GM19023 (cell line): ENCODE measurements at regions not wholly inside any gene's neighbourhood (a gene's known extent, or its start where the extent isn't known, plus 50 kb on each side); places are given as distances from the start of the nearest gene placed in this dataset.

Experiments used
- ATAC-seq: cut with Tn5 transposase; IDR thresholded peaks from one replicate; pipeline ENCODE4 v1.9.1; 2021; ENCODE audit warnings: mild to moderate bottlenecking, moderate library complexity; ENCODE audit not compliant: unreplicated experiment

DNA sequence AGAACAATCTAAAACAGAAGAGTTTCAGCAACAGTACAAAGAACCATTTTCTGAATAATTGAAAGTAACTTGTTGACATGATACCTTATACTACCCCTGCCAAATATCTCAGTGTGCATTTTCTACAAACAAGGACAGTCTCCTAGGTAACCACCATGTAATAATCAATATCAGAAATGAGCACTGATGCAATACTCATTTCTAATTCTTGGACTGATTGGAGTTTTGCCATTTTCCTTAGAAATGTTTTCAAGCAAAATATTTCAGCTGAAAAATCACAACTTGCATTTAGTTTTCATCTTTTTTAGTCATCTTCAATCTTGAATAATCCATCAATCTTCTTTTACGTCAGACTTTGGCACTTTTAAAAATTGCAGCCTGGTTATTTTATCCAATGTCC is 420.2 kb downstream of the CDC14C start:
- ATAC-seq, result no peak

DNA sequence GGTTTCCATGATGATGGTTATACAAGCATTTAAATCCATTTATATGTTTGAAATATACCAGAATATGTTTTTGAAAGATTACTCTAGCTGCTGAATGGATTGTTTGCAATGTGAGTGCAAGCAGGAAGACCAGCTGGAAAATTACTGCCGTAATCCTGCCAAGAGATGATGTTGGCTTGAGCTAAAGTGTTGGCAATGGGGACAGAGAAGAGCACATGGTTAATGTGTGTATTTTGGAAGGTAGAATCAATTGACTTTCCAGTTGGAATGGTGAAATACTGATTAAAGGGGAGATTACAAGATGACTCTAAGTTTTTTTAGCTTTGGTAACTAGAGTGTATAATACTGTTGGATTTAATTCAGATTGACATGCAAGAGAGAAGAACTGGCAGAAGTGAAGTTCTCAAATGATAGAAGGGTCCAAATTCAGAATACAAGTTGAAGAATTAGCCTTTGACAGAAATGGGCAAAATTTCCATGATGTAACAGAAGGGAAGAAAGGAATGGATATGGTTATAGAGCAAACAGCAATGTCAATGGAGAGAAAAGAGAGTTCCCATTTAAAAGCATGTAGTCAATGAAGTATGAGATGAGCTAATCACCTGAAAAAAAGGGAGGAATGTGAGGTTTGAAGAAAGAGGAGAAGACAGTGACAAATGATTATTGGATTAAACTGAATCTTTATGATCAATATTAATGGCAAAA is 422.0 kb downstream of the CDC14C start:
- no peak for ATAC-seq

DNA sequence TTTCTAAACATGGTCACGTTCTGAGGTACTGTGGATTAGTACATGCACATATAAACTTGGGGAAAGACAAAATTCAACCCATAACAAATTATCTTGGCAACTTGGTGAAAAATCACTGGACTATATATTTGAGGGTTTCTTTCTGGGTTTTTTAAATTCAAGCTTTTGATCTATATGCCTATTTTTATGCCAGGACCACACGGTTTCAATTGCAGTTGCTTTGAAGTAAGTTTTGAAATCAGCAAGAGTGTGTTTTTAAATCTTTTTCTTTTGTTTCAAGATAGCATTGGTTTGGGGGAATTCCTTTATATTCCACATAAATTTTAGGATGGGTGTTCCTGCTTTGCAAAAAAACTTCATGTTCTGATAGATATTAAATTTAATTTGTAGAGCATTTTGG is 406.4 kb upstream of the VWC2 start:
- no peak for ATAC-seq

DNA sequence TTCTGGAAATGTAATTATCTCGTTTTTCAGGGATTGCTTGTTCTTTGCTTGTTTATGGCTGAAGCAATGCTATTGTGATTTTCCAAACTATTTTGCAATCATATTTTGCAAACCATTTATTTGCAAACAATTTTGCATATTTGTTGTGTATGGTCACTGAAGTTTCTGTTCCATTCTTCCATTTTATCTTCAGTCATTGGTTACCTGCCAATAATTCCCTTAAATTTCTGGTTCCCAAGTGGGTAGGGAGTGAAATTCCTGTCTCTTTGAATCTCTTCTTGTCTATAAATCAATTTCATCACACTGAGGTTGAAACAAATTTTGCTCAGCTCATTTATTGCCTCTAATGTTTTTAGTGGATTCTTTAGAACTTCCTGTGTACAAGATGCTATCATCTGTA is 401.7 kb upstream of the VWC2 start:
- no peak for ATAC-seq

- ATAC-seq, result no peak
Measured at GRCh38 chr7:49376817-49377375, 396.5 kb upstream of the VWC2 start.

DNA sequence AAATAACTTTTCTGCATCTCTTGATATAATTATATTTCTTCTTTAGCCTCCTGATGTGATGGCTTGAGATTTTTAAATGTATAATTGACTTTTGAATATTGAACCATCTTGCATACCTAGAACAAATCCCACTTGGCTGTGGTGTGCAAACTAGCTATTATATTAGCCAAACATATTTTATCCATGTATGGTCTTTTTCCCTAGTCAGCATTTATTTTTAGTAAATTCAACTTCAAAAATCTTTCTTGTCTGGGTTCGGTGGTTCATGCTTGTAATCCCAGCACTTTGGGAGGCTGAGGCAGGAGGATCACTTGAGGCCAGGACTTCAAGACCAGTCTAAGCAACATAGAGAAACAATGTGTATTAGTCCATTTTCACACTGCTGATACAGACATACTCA is 386.6 kb upstream of the VWC2 start:
- ATAC-seq, result no peak

- no peak for ATAC-seq
Measured at GRCh38 chr7:49389871-49390479, 383.5 kb upstream of the VWC2 start.

GRCh38 chr7:49396229-49396628 is 377.2 kb upstream of the VWC2 start:
- ATAC-seq, result no peak

DNA sequence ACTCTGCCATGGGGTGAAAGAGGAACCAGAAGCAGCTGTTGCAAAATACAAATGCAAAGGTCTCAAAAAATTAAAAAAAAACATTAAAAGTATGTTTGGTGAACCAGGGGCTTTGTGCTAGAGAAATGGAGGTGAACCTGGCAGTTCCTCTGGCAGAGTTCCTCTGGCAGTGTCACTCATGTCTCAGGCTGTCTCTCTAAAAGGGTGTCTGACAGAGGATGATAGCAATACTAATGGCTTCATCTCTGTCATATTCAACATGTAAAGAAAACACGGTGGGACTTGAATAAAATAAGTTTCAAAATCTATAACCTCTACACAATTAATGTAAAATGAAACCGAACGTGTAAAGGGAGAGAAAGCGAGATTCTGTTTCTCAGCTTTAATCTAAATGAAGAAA is 375.7 kb upstream of the VWC2 start:
- no peak for ATAC-seq

DNA sequence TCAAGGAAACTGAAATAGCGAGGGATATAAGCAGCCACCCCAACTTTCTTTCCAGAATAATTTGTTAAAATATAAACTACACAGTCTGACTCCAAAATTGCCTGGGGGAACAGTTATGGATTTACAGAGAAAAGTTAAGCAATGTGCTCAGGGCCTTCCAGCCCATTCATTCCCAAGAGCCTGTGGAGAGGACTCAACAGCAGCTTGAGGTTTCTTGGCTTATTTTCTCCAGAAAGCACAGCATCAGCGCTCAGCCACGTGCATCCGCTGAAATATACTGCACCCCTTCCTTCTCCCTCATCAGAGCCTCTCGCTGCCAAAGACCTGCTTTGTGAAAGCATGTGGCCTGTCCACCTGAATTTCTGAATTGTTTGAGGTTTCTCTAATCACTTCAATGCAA is 375.2 kb upstream of the VWC2 start:
- no peak for ATAC-seq

DNA sequence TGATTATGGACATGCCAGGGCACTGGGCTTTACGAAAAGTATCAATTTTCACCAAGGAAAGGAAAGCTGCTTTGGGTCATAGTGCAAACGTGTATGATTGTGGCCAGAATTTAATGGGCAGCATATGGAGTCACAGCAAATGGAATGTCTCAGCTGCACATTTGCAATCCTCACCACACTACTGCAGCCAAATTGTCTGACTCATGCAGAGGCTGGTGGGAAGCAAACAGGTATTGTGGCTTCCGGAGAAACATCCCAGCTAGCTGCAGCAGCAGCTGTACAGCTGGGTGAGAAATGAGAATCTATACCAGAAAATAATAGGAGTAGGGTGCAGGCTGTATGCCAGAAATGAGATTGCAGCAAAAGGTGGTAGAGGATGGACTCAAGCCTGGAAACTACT is 374.7 kb upstream of the VWC2 start:
- ATAC-seq, result no peak

GRCh38 chr7:49400891-49401550 is 372.4 kb upstream of the VWC2 start:
- no peak for ATAC-seq

DNA sequence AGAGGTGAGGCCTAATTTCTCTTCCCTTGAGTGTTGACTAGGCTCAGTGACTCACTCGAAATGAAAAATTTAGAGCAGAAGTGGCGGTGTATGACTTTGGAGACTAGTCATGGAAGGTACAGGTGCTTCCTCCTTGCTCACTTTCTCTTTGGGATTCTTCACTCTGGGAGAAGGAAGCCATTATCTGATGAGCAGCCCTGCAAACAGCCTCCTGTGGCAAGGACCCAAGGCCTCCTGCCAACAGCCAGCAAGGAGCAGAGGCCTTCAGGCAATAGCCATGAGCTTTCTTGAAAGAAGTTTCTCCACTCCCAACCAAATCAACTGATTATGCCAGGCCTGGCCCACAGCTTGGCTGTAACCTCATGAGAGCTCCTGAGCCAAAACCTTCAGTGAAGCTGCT is 369.6 kb upstream of the VWC2 start:
- ATAC-seq, result no peak

DNA sequence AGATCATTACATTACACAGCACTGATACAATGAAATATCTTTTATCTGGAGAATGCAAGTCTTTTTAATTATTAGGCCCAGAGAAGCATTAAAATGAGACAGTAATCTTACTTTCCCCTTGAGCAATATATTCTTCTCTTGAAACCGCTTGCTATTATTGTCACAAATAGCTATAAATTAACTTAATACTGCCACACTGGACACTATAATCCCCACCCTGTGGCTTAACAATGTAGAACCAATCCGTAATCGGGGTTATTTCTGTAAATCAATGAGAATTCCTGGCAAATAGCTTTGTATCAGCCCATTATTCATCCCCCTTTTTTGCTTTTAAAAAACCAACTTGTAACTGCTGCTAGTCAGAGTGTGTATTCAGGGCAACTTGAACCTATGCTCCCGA is 366.2 kb upstream of the VWC2 start:
- ATAC-seq, result no peak

- ATAC-seq, result no peak
Measured at GRCh38 chr7:49417034-49417433, 356.4 kb upstream of the VWC2 start.

GRCh38 chr7:49418963-49419362 is 354.5 kb upstream of the VWC2 start:
- ATAC-seq, result no peak

DNA sequence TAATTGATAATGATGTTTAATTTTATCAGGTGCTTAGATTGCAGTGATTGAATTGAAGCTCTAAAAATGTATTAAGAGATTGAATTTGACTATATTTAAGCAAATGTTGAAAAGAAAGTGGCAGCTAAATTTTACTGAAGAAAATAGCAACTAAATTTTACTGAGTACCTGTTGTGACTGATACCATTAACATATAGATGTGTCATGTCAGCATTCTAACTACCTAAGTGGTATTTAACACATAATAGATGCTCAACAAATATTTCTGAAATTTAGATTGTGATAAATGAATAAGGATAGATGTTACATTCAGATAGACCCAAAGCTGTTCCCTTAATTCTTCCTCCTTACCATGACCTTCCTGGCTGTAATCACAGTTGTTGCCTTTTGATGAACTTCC is 350.9 kb upstream of the VWC2 start:
- no peak for ATAC-seq

GRCh38 chr7:49424109-49424508 is 349.3 kb upstream of the VWC2 start:
- no peak for ATAC-seq

DNA sequence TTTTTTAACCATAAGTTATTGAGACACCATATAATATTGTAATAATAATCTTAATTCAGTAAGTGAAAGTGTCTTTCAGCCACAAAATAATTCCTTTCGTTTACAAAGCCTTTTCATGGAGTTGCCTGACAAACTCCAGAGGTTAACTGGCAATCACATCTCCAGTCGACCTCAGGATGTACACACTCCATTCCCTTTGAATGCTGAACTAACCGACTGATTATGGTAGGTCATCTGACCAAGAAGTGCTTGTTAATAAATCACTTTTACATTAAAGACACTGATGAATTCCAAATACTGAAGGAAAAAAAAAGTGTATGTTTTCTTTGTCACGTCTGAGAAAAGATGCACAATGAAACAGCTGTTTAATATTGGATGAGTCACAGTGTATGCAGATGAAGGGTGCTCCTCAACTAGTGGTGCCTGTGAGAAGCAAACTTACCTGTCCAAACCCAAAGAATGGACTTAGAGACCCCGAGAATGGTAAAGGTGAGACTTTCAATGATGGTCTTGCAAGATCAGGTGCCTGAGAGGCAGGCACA is 348.1 kb upstream of the VWC2 start:
- no peak for ATAC-seq

- ATAC-seq, result no peak
Measured at GRCh38 chr7:49432254-49432653, 341.2 kb upstream of the VWC2 start.

DNA sequence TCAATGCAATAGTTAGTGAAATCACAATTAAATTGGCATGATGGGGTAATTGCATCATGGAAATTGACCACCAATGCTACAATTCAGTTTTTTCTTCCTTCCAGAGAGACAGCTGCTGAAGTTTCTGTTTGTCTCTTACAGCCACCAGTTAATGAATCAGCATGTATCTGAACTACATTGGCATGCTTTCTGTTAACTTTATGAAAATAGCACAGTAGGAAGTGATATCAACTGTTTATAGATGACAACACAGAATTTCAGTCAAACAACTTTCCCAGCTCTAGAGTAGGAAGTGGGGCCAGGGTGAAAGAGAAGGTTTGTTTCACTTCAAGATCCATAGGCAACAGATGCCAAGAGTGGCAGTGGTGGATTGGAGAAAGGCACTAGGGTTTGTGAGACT is 339.6 kb upstream of the VWC2 start:
- no peak for ATAC-seq

- ATAC-seq, result no peak
Measured at GRCh38 chr7:49434846-49435245, 338.6 kb upstream of the VWC2 start.
